Neural progenitor cell (in vitro differentiated cells): ENCODE measurements at regions not wholly inside any gene's neighbourhood (a gene's known extent, or its start where the extent isn't known, plus 50 kb on each side); places are given as distances from the start of the nearest gene placed in this dataset.

Experiments used
- EZH2 ChIP-seq: fragments of 200-600 bp; sonication (generic); IDR thresholded peaks from 2 replicates; pipeline ENCODE4 v1.6.1; 2017; ENCODE audit warnings: antibody characterized with exemption, mild to moderate bottlenecking, moderate library complexity
- TF ChIP-seq, protein P1 (sequence below): fragments of 200-600 bp; sonication (generic); IDR thresholded peaks from 2 replicates; pipeline ENCODE4 v1.5.1; 2017; ENCODE audit warnings: antibody characterized with exemption, mild to moderate bottlenecking

DNA sequence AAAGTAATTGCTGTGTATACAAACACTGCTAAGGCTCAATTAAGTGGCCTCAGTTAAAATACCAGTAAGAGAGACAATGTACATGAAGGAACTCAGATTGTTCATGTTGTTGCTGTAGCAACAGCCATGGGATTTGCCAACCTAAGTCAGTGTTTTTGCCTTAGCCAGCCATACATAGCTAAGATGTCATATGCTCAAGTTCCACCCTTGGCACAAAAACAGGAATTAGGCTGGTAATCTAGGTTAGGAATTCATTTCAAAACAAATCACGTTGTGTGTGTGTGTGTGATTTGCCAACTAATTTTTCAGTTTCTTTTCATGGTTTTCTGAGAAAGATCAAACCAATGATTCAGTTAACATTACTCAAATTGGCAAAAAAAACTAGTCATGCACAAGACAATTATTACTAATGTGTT lies 143.7 kb upstream of the KCNMB2 start:
- TF ChIP-seq, protein P1, sequence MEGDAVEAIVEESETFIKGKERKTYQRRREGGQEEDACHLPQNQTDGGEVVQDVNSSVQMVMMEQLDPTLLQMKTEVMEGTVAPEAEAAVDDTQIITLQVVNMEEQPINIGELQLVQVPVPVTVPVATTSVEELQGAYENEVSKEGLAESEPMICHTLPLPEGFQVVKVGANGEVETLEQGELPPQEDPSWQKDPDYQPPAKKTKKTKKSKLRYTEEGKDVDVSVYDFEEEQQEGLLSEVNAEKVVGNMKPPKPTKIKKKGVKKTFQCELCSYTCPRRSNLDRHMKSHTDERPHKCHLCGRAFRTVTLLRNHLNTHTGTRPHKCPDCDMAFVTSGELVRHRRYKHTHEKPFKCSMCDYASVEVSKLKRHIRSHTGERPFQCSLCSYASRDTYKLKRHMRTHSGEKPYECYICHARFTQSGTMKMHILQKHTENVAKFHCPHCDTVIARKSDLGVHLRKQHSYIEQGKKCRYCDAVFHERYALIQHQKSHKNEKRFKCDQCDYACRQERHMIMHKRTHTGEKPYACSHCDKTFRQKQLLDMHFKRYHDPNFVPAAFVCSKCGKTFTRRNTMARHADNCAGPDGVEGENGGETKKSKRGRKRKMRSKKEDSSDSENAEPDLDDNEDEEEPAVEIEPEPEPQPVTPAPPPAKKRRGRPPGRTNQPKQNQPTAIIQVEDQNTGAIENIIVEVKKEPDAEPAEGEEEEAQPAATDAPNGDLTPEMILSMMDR: no peak
- TF ChIP-seq EZH2: no peak
